SK-N-SH (cell line): ENCODE measurements at regions not wholly inside any gene's neighbourhood (a gene's known extent, or its start where the extent isn't known, plus 50 kb on each side); places are given as distances from the start of the nearest gene placed in this dataset.

Source experiments
- CTCF ChIA-PET: fragments of 300-600, 350-600 bp; formaldehyde crosslinking; extraction: SDS; loops from one replicate; lab custom pipeline; 2021; lab: Yijun Ruan, JAX
- POLR2A ChIA-PET: fragments of 350-600 bp; sonication (Branson Sonifier 250); formaldehyde crosslinking; extraction: SDS; loops from one replicate; lab custom pipeline; 2020; ENCODE audit warnings: antibody characterized with exemption, inconsistent platforms; lab: Yijun Ruan, JAX
- DNase-seq: peaks from one replicate; pipeline ENCODE4 v3.0.0; 2012
- H2AFZ ChIP-seq: fragments of 200-600 bp; sonication (generic); 2 replicates; pipeline ENCODE4 v1.8.1; 2016; ENCODE audit warnings: antibody characterized with exemption, mild to moderate bottlenecking, low read depth
- H3F3A ChIP-seq: fragments of 200-600 bp; sonication (generic); replicated peaks from 2 replicates; pipeline ENCODE3; 2016; ENCODE audit warnings: antibody characterized with exemption, mild to moderate bottlenecking; ENCODE audit not compliant: insufficient read depth
- H3K27ac ChIP-seq, 2 experiments: fragments of 200-500 bp in 1 of 2; fragments of 200-600 bp in 1 of 2; sonication (Bioruptor generic) in 1 of 2; sonication (generic), shearing (Covaris generic) in 1 of 2; 2 replicates each; pipeline versions ENCODE4 v1.5.1 to v1.6.1; 2014 to 2016; ENCODE audit warnings: low read depth in 2 of 2, inconsistent platforms in 1 of 2, low read length in 1 of 2, mild to moderate bottlenecking in 1 of 2, mixed read lengths in 1 of 2
- H3K27me3 ChIP-seq: fragments of 200-600 bp; sonication (generic), shearing (Covaris generic); 2 replicates; pipeline ENCODE4 v1.6.1; 2016; ENCODE audit warnings: mixed run types; ENCODE audit not compliant: insufficient read depth
- H3K36me3 ChIP-seq, 2 experiments: fragments of 200-500 bp in 1 of 2; fragments of 200-600 bp in 1 of 2; sonication (Bioruptor generic) in 1 of 2; sonication (generic) in 1 of 2; replicated peaks in 1 of 2; 2 replicates each; pipeline versions ENCODE3 to v1.5.1; 2014 to 2016; ENCODE audit warnings: low read length in 1 of 2, mild to moderate bottlenecking in 1 of 2; ENCODE audit not compliant: insufficient read depth in 2 of 2, control insufficient read depth in 1 of 2
- H3K4me1 ChIP-seq, 2 experiments: fragments of 200-500 bp in 1 of 2; fragments of 200-600 bp in 1 of 2; sonication (Bioruptor generic) in 1 of 2; sonication (generic), shearing (Covaris generic) in 1 of 2; 2 replicates each; pipeline versions ENCODE4 v1.5.1 to v1.6.1; 2014 to 2016; ENCODE audit warnings: low read depth in 1 of 2, low read length in 1 of 2, mixed run types in 1 of 2; ENCODE audit not compliant: insufficient read depth in 2 of 2, control insufficient read depth in 1 of 2
- H3K4me2 ChIP-seq: fragments of 200-600 bp; sonication (generic), shearing (Covaris generic); 2 replicates; pipeline ENCODE4 v1.6.1; 2017; ENCODE audit warnings: mixed run types
- H3K4me3 ChIP-seq, 2 experiments: fragments of 200-500 bp in 1 of 2; fragments of 200-600 bp in 1 of 2; sonication (Bioruptor generic) in 1 of 2; sonication (generic), shearing (Covaris generic) in 1 of 2; 2 replicates each; pipeline versions ENCODE4 v1.5.1 to v1.8.1; 2014 to 2016; ENCODE audit warnings: low read depth in 2 of 2, inconsistent platforms in 1 of 2, low read length in 1 of 2, mild to moderate bottlenecking in 1 of 2, mixed read lengths in 1 of 2, moderate library complexity in 1 of 2
- H3K79me2 ChIP-seq: fragments of 200-600 bp; sonication (generic); 2 replicates; pipeline ENCODE4 v1.8.1; 2017; ENCODE audit warnings: mild to moderate bottlenecking; ENCODE audit not compliant: insufficient read depth
- H3K9ac ChIP-seq: fragments of 200-600 bp; sonication (generic); 2 replicates; pipeline ENCODE4 v1.6.1; 2017; ENCODE audit warnings: mixed run types
- H3K9me2 ChIP-seq: fragments of 200-600 bp; sonication (generic); 2 replicates; pipeline ENCODE4 v1.6.1; 2017; ENCODE audit warnings: mixed run types
- H3K9me3 ChIP-seq: fragments of 200-600 bp; sonication (generic); 2 replicates; pipeline ENCODE4 v1.6.1; 2017; ENCODE audit warnings: mixed run types, mild to moderate bottlenecking, moderate library complexity
- H4K20me1 ChIP-seq: fragments of 200-600 bp; sonication (generic); 2 replicates; pipeline ENCODE4 v1.6.1; 2017; ENCODE audit warnings: mild to moderate bottlenecking, mixed run types; ENCODE audit not compliant: insufficient read depth
- CHD2 ChIP-seq: fragments of 150-350 bp; IDR thresholded peaks from 2 replicates; pipeline ENCODE4 v1.6.1; 2018; ENCODE audit warnings: low read length; ENCODE audit not compliant: partially characterized antibody
- ELF1 ChIP-seq: IDR thresholded peaks from 2 replicates; pipeline ENCODE4 v1.4.0; 2012
- EP300 ChIP-seq, 2 experiments: IDR thresholded peaks; 2 replicates each; pipeline versions ENCODE4 v1.4.0 to v1.6.1; 2012; ENCODE audit warnings: borderline replicate concordance in 1 of 2, low read depth in 1 of 2, low read length in 1 of 2
- EZH2phosphoT487 ChIP-seq: fragments of 200-600 bp; sonication (generic); IDR thresholded peaks from 2 replicates; pipeline ENCODE4 v1.6.1; 2017; ENCODE audit warnings: low read depth, mixed run types, mild to moderate bottlenecking, antibody characterized with exemption, moderate library complexity, borderline replicate concordance
- FOSL2 ChIP-seq: IDR thresholded peaks from 2 replicates; pipeline ENCODE4 v1.4.0; 2012; ENCODE audit warnings: low read depth, mild to moderate bottlenecking, moderate library complexity, borderline replicate concordance
- FOXJ3 ChIP-seq: sonication (generic); formaldehyde crosslinking; IDR thresholded peaks from 2 replicates; pipeline ENCODE4 v1.5.1; 2020; ENCODE audit warnings: mild to moderate bottlenecking, missing genetic modification reagents
- GABPA ChIP-seq: IDR thresholded peaks from 2 replicates; pipeline ENCODE4 v1.4.0; 2012; ENCODE audit warnings: low read depth, mild to moderate bottlenecking
- MEF2A ChIP-seq: IDR thresholded peaks from 2 replicates; pipeline ENCODE4 v1.4.0; 2012; ENCODE audit warnings: low read depth, borderline replicate concordance
- MXI1 ChIP-seq: IDR thresholded peaks from 2 replicates; pipeline ENCODE4 v1.6.1; 2012; ENCODE audit warnings: mild to moderate bottlenecking, low read depth, low read length, improper control_type of control experiment
- NFIC ChIP-seq: IDR thresholded peaks from 2 replicates; pipeline ENCODE4 v1.4.0; 2012; ENCODE audit warnings: borderline replicate concordance
- NRF1 ChIP-seq: IDR thresholded peaks from 2 replicates; pipeline ENCODE4 v1.6.1; 2012; ENCODE audit warnings: low read depth, mild to moderate bottlenecking, low read length
- RAD21 ChIP-seq: IDR thresholded peaks from 2 replicates; pipeline ENCODE4 v1.6.1; 2012; ENCODE audit warnings: mild to moderate bottlenecking, low read length
- SMC3 ChIP-seq: IDR thresholded peaks from 2 replicates; pipeline ENCODE4 v1.6.1; 2012; ENCODE audit warnings: low read depth, low read length, improper control_type of control experiment
- TEAD4 ChIP-seq: IDR thresholded peaks from 2 replicates; pipeline ENCODE4 v1.4.0; 2012; ENCODE audit warnings: mild to moderate bottlenecking, borderline replicate concordance; ENCODE audit not compliant: insufficient read depth
- WGBS: methylation state at CpG from one replicate; pipeline ENCODE4 v1.1.6; 2017; ENCODE audit warnings: low lambda C conversion rate; 5-methylcytosine and 5-hydroxymethylcytosine counted together
- TF ChIP-seq, protein P1 (sequence below): IDR thresholded peaks from 2 replicates; pipeline ENCODE4 v1.4.0; 2012; ENCODE audit warnings: low read depth
- TF ChIP-seq, protein P2 (sequence below): fragments of 150-350 bp; IDR thresholded peaks from 2 replicates; pipeline ENCODE4 v1.6.1; 2017; ENCODE audit warnings: antibody characterized with exemption, low read length, low read depth, borderline replicate concordance

DNA sequence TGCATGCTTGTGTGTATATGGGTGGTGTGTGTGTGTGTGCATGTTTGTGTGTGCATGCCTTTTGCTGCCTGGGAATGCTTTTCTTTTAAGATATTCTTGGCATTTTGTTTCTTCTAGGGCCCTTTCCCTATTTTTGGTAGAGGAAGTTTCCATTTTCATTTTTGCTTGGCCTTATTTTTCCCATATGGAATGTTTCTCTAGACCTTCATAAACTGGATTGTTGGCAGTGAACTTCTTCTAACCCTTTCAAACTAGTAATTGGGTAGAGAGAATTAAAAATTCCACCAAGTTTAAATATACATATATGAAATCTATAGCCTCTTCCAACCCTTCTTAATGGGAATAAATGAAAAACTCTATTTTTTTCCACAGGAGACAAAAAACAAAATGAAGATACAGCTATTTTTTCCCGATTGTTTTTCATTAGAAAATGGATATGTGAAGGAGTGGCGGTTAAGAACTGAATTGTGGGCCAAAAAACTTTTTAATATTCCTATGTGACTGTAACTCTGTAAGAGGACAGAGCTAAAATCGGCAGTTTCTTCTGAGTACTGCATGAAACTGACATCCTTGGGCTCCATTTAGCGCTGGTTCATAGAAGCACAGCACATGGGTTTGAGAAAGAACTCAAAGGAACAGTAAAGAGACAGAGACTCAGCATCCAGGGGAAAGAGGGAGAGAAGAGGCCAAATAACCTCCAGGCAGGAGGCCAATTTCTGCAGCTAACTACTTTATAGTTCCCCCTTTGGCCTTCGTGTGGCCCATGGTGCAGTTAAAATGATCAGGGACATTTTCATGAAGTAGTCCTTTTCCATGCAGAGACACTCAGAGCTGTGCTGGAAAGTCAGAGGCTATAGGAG, 102.1 kb downstream of the TMEM170B start:
- no peak overlapping the region for H3K27ac ChIP-seq
- H3K79me2 ChIP-seq = no peaks in the 10 kb centered on the region
- H4K20me1 ChIP-seq = no peaks in the 10 kb centered on the region
- no peaks in the 10 kb centered on the region for H3K4me1 ChIP-seq
- H3K4me2 ChIP-seq = no peak overlapping the region
- no peaks in the 10 kb centered on the region for H3K9me3 ChIP-seq
- H3K36me3 ChIP-seq = no peaks in the 10 kb centered on the region
- H3K9ac ChIP-seq = no peak overlapping the region
- CTCF ChIA-PET = interaction anchor here (0.7 to 7.8 kb wide), 4 partner anchors 12 to 1453 kb away, joined by 3 to 46 read pairs (median 4); no protein-coding TSS in a partner anchor
- H2AFZ ChIP-seq = no peak overlapping the region
- POLR2A ChIA-PET = no interaction called here
- no peak for TF ChIP-seq SMC3
- TF ChIP-seq MXI1 = no peak
- no peak for TF ChIP-seq ELF1
- no peak for DNase-seq
- WGBS = 68% methylated on average over 5 of the region's 5 CpGs
- H3K27me3 ChIP-seq = no peaks in the 10 kb centered on the region
- no peaks in the 10 kb centered on the region for H3F3A ChIP-seq
- no peaks in the 10 kb centered on the region for H3K9me2 ChIP-seq
- H3K4me3 ChIP-seq = no peak overlapping the region

DNA sequence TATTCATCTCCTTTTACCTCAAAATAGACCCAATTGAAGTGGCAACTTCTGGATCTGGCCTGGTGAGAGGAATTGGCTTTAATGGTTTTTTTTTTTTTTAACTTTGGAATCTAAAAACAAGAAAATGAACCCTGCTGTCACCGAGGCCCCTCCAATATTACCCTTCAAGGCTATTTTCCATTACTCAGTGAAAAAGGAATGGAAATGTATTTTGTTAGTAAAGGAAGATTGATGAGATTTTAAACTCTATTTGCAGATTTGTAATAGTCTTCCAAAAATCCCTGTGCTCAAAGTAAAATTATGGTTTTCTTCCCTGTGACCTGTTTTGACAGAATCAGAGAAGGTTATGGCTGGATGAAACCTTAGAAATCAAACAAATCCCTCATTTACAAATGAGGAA, 102.9 kb downstream of the TMEM170B start:
- no peak overlapping the region for H3K4me3 ChIP-seq
- H3K36me3 ChIP-seq = no peaks in the 10 kb centered on the region
- H3K9ac ChIP-seq = no peak overlapping the region
- H3F3A ChIP-seq = no peaks in the 10 kb centered on the region
- no peaks in the 10 kb centered on the region for H3K27me3 ChIP-seq
- H3K9me3 ChIP-seq = no peaks in the 10 kb centered on the region
- no peaks in the 10 kb centered on the region for H3K4me1 ChIP-seq
- WGBS = 62% methylated on average over 1 of the region's 1 CpG
- ChIA-PET CTCF (interaction anchor here (7.8 kb wide), 1 partner anchor 15 kb away, joined by 46 read pairs; no protein-coding TSS in a partner anchor), POLR2A (no interaction called here)
- no peaks in the 10 kb centered on the region for H3K79me2 ChIP-seq
- H2AFZ ChIP-seq = no peak overlapping the region
- H3K4me2 ChIP-seq = no peak overlapping the region
- TF ChIP-seq FOXJ3 (CRISPR knock-in tag) (no peak), RAD21 (no peak), EP300 (IDR thresholded peaks at IDR 0.05; ENCODE audit: borderline replicate concordance in 1 of 2, low read depth in 1 of 2, low read length in 1 of 2) (no peak), NFIC (no peak)
- TF ChIP-seq, protein P1, sequence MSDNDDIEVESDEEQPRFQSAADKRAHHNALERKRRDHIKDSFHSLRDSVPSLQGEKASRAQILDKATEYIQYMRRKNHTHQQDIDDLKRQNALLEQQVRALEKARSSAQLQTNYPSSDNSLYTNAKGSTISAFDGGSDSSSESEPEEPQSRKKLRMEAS = no peak
- H3K27ac ChIP-seq = no peak overlapping the region
- DNase-seq = no peak
- H3K9me2 ChIP-seq = no peaks in the 10 kb centered on the region
- no peaks in the 10 kb centered on the region for H4K20me1 ChIP-seq

DNA sequence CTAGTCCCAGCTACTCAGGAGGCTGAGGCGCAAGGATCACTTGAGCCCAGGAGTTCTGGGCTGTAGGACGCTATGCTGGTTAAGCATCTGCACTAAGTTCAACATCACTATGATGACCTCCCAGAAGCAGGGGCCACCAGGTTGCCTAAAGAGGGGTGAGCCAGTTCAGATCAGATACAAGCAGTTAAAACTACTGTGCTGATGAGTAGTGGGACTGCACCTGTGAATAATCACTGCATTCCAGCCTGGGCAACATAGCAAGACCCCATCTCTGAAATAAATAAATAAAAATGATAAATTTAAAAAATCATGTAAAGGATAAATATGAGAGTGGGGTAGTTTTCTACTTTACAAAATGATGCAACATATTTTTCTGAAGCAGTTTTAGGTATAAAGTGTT, 106.5 kb downstream of the TMEM170B start:
- Histone ChIP-seq H3K36me3 (no peaks in the 10 kb centered on the region), H3K9me3 (no peaks in the 10 kb centered on the region; the same call in 1 of the 2 replicates), H4K20me1 (no peaks in the 10 kb centered on the region), H3K9ac (no peak overlapping the region), H3K9me2 (no peaks in the 10 kb centered on the region), H3K79me2 (no peaks in the 10 kb centered on the region), H2AFZ (no peak overlapping the region), H3K27ac (no peak overlapping the region), H3K4me1 (no peaks in the 10 kb centered on the region), H3F3A (no peaks in the 10 kb centered on the region), H3K4me2 (no peak overlapping the region), H3K4me3 (no peak overlapping the region), H3K27me3 (no peaks in the 10 kb centered on the region)
- ChIA-PET POLR2A (no interaction called here), CTCF (interaction anchor here (1.4 to 7.8 kb wide), 3 partner anchors 11 to 59 kb away, joined by 3 to 46 read pairs (median 8); no protein-coding TSS in a partner anchor)
- 100% methylated on average over 2 of the region's 2 CpGs for WGBS
- no peak for TF ChIP-seq EZH2phosphoT487
- no peak for TF ChIP-seq GABPA
- TF ChIP-seq ELF1 = no peak
- TF ChIP-seq, protein P2, sequence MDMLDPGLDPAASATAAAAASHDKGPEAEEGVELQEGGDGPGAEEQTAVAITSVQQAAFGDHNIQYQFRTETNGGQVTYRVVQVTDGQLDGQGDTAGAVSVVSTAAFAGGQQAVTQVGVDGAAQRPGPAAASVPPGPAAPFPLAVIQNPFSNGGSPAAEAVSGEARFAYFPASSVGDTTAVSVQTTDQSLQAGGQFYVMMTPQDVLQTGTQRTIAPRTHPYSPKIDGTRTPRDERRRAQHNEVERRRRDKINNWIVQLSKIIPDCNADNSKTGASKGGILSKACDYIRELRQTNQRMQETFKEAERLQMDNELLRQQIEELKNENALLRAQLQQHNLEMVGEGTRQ = no peak
- TF ChIP-seq NRF1 = no peak
- no peak for TF ChIP-seq SMC3
- TF ChIP-seq MEF2A = no peak
- no peak for TF ChIP-seq TEAD4
- no peak for TF ChIP-seq FOSL2
- no peak for TF ChIP-seq CHD2
- DNase-seq = no peak
